ENCODE measurements at regions not wholly inside any gene's neighbourhood (a gene's known extent, or its start where the extent isn't known, plus 50 kb on each side); places are given as distances from the start of the nearest gene placed in this dataset.

DNA sequence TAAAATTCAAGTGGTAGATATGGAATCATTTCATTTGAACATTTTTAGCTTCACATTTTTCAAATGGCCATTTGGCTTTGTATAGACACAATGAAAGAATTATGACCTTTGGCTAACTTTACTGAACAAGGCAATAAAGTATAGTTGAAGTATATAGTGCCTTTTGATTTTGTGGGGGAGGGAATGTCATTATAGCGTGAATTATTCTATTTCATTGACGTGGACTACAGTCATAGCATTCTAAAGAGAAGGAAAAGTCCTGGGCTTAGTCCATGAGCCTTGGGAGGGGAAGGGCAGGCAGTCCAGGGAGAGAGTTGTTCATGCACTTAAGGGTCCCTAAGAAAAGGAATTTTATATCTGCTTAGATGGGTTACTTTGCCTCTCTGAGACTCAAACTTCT, 181.4 kb upstream of the GPR26 start:
- Histone ChIP-seq H3K27ac (no peak overlapping the region), H3K4me3 (ENCODE audit: low read depth, low read length) (no peak overlapping the region), H3K27me3 (replicated peaks) (no peaks in the 10 kb centered on the region), H3K36me3 (replicated peaks) (no peaks in the 10 kb centered on the region)
- in situ Hi-C loops (cut with HindIII; ENCODE audit: low pct_ligation_motif_present, low sequenced_read_pairs) = no loop called here
- DNase-seq = no peak
- TF ChIP-seq, protein P1, sequence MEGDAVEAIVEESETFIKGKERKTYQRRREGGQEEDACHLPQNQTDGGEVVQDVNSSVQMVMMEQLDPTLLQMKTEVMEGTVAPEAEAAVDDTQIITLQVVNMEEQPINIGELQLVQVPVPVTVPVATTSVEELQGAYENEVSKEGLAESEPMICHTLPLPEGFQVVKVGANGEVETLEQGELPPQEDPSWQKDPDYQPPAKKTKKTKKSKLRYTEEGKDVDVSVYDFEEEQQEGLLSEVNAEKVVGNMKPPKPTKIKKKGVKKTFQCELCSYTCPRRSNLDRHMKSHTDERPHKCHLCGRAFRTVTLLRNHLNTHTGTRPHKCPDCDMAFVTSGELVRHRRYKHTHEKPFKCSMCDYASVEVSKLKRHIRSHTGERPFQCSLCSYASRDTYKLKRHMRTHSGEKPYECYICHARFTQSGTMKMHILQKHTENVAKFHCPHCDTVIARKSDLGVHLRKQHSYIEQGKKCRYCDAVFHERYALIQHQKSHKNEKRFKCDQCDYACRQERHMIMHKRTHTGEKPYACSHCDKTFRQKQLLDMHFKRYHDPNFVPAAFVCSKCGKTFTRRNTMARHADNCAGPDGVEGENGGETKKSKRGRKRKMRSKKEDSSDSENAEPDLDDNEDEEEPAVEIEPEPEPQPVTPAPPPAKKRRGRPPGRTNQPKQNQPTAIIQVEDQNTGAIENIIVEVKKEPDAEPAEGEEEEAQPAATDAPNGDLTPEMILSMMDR (IDR thresholded peaks at IDR 0.05; ENCODE audit: low read depth, low read length, missing control alignments) = no peak

DNA sequence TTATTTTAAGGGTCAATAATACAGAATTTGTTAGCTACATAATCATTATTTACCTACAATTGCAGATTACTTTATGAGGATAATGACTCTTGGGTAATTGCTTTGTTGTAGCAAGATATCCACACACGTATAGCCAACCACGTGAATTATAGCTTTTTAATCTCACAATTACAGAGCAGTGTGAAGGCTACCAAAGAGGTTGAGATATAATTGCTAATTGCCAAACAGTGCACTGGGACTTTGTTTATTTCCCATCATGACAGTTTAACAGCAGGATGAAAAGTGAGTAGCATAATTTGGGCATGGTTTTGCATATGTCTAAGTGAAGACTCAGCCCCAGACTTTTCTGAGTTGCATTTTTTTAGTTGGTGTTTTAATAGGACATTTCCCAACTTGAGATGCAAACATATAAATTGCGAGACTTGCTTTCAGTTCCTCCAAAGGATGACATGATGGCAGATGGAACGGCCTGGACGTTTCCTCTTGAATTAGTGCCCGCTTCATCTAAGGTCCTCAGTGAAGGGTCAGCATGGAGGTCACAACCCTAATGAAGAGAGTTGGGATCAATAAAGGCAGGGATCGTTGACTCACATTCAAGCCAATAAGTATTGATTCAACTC, 180.7 kb upstream of the GPR26 start:
- in situ Hi-C loops (cut with HindIII; ENCODE audit: low pct_ligation_motif_present, low sequenced_read_pairs) = no loop called here
- TF ChIP-seq, protein P1 (IDR thresholded peaks at IDR 0.05; ENCODE audit: low read depth, low read length, missing control alignments) = no peak
- H3K27ac ChIP-seq = no peak overlapping the region
- DNase-seq = no peak
- H3K36me3 ChIP-seq (replicated peaks) = no peaks in the 10 kb centered on the region
- H3K27me3 ChIP-seq (replicated peaks) = no peaks in the 10 kb centered on the region
- no peak overlapping the region for H3K4me3 ChIP-seq (ENCODE audit: low read depth, low read length)

DNA sequence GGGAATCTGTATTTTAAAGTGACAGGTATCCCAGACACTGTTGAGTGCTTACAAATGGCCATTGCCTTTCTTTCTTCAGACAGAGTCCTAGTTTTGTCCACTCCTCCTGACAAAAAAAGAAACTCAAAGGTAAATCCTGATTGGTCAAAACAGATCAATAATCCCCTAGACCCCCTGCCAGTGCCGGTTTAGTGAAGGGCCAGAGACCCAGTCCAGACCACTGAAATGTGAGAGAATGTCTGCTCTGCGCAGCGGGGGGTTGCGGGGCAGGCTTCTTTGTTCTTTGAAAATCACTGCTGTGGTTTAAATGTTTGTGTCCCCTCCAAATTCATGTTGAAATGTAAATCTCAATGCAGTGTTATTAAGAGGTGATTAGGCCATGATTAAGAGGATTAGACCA, 177.7 kb upstream of the GPR26 start:
- in situ Hi-C loops (cut with HindIII; ENCODE audit: low pct_ligation_motif_present, low sequenced_read_pairs) = no loop called here
- Histone ChIP-seq H3K27me3 (replicated peaks) (no peaks in the 10 kb centered on the region), H3K27ac (no peak overlapping the region), H3K36me3 (replicated peaks) (no peaks in the 10 kb centered on the region), H3K4me3 (ENCODE audit: low read depth, low read length) (no peak overlapping the region)
- DNase-seq = no peak
- TF ChIP-seq, protein P1 (IDR thresholded peaks at IDR 0.05; ENCODE audit: low read depth, low read length, missing control alignments) = no peak

DNA sequence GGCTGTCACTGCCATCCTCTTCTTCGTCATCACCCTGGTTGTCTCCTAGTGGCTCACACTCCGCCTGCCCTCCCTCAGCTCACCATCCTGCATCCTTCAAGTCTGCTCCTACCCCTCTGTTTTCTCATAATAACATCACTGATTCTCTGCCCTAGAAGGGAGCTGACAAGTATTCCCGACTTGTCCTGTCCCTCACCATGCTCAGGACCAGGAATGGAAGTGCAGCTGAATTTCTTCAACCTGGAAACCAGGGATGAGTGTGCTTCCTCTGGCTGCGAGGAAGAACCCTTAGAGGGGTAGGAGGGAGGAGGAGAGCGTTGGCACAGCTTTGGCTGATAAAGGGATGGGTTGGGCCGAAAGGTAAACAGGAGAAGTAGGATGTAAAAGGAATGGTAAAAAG, 174.8 kb upstream of the GPR26 start:
- TF ChIP-seq, protein P1 (IDR thresholded peaks at IDR 0.05; ENCODE audit: low read depth, low read length, missing control alignments) = no peak
- H3K36me3 ChIP-seq (replicated peaks) = no peaks in the 10 kb centered on the region
- H3K27me3 ChIP-seq (replicated peaks) = no peaks in the 10 kb centered on the region
- H3K4me3 ChIP-seq (ENCODE audit: low read depth, low read length) = no peak overlapping the region
- no peak for DNase-seq
- no peak overlapping the region for H3K27ac ChIP-seq
- in situ Hi-C loops (cut with HindIII; ENCODE audit: low pct_ligation_motif_present, low sequenced_read_pairs) = no loop called here

DNA sequence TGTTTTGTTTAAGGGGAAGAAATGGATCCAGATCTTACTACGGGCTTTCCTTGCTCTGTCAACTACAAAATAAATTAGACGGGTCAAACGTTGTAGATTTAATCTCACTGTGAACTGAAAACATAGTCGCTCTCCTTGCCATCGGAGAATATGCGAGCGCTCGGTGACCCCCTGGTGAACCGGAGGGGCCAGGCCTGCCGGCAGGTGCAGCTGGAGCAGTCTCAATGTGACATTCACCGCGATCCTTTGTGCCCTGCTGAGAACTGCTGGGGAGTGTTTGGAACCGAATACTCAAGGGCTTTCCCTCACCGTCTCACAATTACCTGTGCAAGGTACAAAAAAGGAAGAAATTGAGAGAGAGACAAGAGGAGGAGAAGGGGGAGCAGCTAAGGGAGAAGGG, 174.1 kb upstream of the GPR26 start:
- Histone ChIP-seq H3K4me3 (ENCODE audit: low read depth, low read length) (no peak overlapping the region), H3K36me3 (replicated peaks) (no peaks in the 10 kb centered on the region), H3K27me3 (replicated peaks) (no peaks in the 10 kb centered on the region), H3K27ac (no peak overlapping the region)
- TF ChIP-seq, protein P1 (IDR thresholded peaks at IDR 0.05; ENCODE audit: low read depth, low read length, missing control alignments) = no peak
- no peak for DNase-seq
- in situ Hi-C loops (cut with HindIII; ENCODE audit: low pct_ligation_motif_present, low sequenced_read_pairs) = no loop called here

DNA sequence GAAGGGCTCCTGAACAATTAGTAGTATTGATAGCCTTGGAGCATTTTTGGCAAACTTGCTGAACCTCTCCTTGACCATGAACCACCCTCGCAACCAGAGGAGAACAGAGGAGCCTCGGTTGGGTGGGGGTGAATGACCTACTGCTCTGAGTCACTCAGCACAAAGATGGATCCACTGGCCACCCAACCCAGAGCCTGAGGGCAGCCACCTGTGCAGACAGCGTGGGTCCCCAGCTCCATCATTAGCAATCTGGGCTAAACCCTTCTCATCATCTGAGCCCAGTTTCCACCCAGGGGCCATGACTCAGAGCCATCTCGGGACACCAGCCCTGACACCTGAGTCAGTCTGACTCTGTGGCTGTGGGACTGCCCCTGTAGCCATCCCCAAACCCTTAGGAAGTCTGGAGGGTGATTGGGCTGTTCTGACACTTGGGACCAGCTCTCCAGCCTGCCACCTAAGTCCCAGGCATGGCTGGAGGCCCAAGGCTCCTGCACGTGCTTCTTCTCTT, 171.8 kb upstream of the GPR26 start:
- Histone ChIP-seq H3K27ac (no peak overlapping the region), H3K4me3 (ENCODE audit: low read depth, low read length) (no peak overlapping the region), H3K36me3 (replicated peaks) (no peaks in the 10 kb centered on the region), H3K27me3 (replicated peaks) (no peaks in the 10 kb centered on the region)
- in situ Hi-C loops (cut with HindIII; ENCODE audit: low pct_ligation_motif_present, low sequenced_read_pairs) = no loop called here
- TF ChIP-seq, protein P1 (IDR thresholded peaks at IDR 0.05; ENCODE audit: low read depth, low read length, missing control alignments) = no peak
- DNase-seq = no peak

Data from brain microvascular endothelial cell (primary cell).